COLO668 (cell line): ENCODE measurements at regions not wholly inside any gene's neighbourhood (a gene's known extent, or its start where the extent isn't known, plus 50 kb on each side); places are given as distances from the start of the nearest gene placed in this dataset.

Source experiments
- DNase-seq: peaks from one replicate; lab custom pipeline; 2025; ENCODE audit not compliant: unreplicated experiment; lab: John Stamatoyannopoulos, UW

GRCh38 chr2:63658176-63658968, 69.6 kb downstream of the MDH1 start:
- DNase-seq = no peak

- no peak for DNase-seq
These were observed 71.3 kb downstream of the MDH1 start for GRCh38 chr2:63660060-63660459.

DNA sequence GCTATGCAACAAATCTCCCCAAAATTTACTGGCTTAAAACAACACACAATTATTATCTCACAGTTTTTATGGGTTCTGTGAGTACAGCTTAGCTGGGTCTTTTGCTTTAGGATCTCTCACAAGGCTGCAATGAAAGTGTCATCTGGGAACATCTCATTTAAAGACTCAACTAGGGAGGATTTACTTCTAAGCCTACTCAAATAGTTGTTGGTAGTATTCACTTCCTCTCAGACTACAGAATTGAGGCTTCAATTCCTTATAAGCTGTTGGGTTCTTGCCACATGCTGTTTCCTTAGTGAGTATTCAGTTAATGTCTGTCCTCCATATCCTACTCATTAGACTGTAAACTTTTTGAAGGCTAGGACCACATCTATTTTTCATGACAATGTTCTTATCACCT, 72.3 kb downstream of the MDH1 start:
- no peak for DNase-seq

DNA sequence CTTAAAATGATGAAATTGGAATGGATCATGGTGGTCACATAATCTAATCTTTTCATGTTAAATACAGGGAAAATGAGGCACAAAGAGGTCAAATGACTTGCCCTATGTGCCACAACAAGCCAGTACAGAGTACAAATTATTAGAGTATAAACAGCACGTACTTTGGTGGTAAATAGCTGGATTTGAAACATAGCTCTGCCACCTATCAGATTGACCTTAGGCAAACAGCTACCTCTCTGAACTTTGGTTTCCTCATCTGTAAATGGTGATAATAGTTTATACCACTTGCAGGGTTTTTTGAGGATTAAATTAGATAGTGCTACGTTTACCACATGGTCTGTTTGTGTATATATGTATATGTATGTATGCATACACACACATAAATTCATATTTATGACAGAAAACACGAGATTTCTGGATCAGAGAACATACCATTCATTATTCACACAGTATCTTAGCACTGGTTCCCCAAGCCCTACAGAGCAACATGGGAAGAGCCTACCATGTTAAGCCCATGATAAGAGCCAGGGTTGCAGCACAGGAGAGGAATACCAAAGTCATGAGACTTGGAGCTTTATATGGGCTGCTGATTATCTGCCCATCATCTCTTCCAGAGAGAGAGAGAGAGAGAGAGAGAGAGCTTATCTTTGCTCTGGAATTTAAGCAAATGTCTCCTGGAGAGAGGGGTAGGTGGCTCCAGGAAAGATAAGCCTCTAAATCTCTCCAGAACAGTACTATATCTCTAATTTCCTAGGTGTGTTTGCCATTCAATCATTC, 73.5 kb downstream of the MDH1 start:
- no peak for DNase-seq

GRCh38 chr2:63663013-63663864, 74.5 kb downstream of the MDH1 start:
- no peak for DNase-seq

GRCh38 chr2:63665091-63665490, 76.3 kb downstream of the MDH1 start:
- no peak for DNase-seq

DNA sequence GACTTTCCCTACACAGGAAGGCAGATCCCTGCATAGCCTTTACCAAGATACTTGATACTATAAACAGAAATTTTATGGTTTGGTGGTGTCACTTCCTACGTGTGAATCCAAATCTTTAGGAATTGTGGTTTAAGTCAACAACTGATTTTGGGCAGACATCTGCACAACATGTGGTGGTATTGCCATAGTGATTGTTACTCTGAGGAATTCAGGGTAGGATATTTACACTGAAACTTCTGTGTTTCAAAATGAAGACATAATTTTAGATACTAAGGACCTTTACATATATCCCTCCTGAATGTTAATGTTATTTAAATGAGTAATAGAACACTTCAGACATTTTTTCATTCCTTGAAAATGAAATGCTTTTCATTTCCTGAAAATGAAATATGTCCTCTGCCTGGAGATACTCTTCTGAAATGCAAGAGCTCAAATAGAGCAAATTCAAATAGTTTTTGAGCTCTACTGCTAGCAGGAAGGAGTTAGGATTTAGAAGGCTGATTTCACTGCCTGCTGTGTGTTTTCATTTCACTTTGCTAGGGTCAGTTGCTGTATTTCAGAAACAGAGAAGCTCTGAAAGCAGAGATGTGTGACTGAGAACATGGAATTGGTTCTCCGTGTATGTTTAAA, 77.2 kb downstream of the MDH1 start:
- DNase-seq = no peak

DNA sequence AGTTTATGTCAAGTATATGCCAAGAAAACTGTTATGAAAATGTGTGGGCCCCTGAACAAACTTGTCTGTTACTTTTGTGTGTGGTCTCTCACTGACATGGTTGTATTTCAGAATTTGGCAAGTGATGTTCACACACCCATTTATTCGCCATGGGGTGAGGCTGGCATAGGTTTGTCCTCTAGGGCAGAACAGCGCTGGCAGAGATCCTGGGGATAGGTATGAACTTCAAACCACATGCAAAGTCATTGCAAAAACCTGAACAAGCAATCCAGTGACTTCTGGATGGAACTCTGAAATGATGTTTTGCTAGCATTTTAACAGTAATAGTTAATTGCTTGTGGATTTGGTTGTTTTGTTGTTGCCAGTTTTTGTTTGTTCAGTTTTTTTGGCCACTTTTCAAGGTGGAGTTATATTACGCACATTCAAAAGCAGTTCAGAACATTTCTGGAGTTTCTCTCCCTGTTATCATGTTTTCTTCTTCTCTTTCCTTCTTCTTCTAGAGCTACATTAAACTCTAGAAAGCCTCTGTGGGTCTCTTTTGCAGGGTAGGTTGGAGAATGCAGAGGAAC, 78.5 kb downstream of the MDH1 start:
- DNase-seq = no peak

GRCh38 chr2:63668000-63668399, 79.2 kb downstream of the MDH1 start:
- no peak for DNase-seq

DNA sequence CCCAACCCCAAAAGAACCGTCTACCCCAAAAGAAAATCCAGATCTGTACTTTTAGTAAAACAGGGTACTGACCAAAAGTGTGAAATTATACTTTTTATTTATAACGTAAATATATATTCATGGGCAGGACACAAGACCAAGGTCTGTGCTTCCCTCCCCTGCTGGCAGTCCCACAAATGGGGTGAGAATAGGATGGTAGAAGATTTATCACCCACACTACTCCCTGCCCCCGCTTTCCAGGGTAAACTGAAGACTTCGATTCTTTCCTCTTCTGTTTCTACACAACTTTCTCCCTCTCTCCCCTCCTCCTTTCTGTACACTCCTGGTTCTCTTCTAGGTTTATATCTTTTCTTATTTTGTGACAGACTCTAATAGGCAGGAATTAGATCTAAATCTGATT, 79.7 kb downstream of the MDH1 start:
- no peak for DNase-seq

GRCh38 chr2:63669596-63669995, 80.8 kb downstream of the MDH1 start:
- no peak for DNase-seq

GRCh38 chr2:63673865-63674533, 85.2 kb downstream of the MDH1 start:
- no peak for DNase-seq

DNA sequence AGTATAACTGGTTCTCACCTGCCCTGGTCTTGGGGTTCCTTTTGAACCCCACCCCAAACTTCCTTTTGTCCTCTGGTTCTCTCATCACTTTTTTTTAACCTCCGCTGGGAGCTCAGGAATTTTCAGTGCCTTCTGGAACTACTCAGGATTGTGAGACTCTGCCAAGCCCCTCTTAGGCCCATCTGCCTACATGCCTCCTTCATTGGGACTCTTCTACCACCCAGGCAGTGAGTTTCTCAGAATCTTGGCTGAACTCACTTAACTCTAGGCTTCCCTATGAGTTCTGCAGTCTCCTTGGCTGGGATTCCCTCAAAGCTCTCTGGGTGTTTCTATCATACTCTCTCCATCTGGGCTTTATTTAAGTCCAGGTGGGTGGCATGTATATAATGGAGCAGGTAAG, 86.3 kb downstream of the MDH1 start:
- no peak for DNase-seq

GRCh38 chr2:63676135-63676534, 87.4 kb downstream of the MDH1 start:
- no peak for DNase-seq

DNA sequence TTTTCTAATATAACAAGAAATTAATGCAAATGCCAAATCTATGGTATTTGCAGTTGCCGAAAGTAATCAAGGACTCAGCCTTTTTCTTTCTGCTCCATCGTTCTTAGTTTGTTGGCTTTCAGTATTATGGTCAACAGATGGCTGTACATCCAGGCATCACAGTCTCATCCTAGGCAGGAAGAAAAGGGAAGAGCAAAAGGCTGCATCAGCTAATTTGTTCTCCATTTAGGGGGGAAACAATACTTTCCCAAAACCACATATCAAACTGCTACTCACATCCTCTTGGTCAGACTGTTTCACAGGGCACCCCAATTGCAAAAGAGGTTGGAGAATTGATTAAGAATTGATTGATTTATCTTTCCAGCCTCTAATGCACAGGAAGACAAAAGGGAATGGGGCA, 89.3 kb downstream of the MDH1 start:
- DNase-seq = no peak

DNA sequence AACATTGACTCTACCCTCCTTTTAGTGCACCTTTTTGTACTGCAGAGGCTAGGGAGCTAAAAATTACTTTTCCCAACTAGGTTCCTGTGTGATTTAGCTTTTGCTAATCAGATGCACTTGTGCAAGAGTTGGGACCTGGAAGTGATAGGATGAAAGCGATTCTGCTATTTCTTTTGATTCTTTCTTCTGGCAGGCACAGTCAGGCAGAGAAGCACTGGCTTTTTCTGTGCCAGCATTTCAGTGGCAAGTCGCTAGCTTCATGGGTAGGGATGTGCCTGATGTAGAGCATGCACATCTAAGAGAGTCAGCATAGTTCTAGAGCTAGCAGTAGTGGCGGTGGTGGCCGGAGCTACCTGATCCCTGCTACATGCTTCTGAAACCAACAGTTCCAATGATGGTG, 89.8 kb downstream of the MDH1 start:
- DNase-seq = no peak

GRCh38 chr2:63679252-63679855, 90.6 kb downstream of the MDH1 start:
- DNase-seq = no peak

GRCh38 chr2:63680455-63680854, 91.7 kb downstream of the MDH1 start:
- DNase-seq = no peak

GRCh38 chr2:63681896-63682295, 93.1 kb downstream of the MDH1 start:
- DNase-seq = no peak
